ENCODE measurements at regions not wholly inside any gene's neighbourhood (a gene's known extent, or its start where the extent isn't known, plus 50 kb on each side); places are given as distances from the start of the nearest gene placed in this dataset.

- H3K27me3 ChIP-seq (ENCODE audit: insufficient read depth, low read length) = peaks cover 7% of the 10 kb centered on the region
- H3K36me3 ChIP-seq (ENCODE audit: insufficient read depth, low read length) = no peaks in the 10 kb centered on the region
- no peaks in the 10 kb centered on the region for H3K9me3 ChIP-seq (ENCODE audit: low read depth, low read length)
- H3K27ac ChIP-seq (ENCODE audit: low read depth, low read length) = no peak overlapping the region
- DNase-seq (ENCODE audit: insufficient read length, low spot score, missing footprints) = no peak
- no peaks in the 10 kb centered on the region for H3K79me2 ChIP-seq (ENCODE audit: insufficient read depth, low read length)
- H3K4me2 ChIP-seq (ENCODE audit: insufficient read depth, low read length) = no peak overlapping the region
- H3K4me3 ChIP-seq (ENCODE audit: insufficient read depth, low read length) = no peak overlapping the region
- no peaks in the 10 kb centered on the region for H4K20me1 ChIP-seq (ENCODE audit: insufficient read depth, low read length)
- no peak overlapping the region for H2AFZ ChIP-seq (ENCODE audit: low read length)
- H3K4me1 ChIP-seq (ENCODE audit: insufficient read depth, low read length) = peaks cover 19% of the 10 kb centered on the region
- no peak for TF ChIP-seq CTCF (IDR thresholded peaks at IDR 0.05; ENCODE audit: extremely low read depth, low read depth, low read length)
These were observed 109.0 kb downstream of the ETS2 start for GRCh38 chr21:38914528-38915293.

GRCh38 chr21:38913893-38914527 lies 108.3 kb downstream of the ETS2 start:
- TF ChIP-seq CTCF (IDR thresholded peaks at IDR 0.05; ENCODE audit: extremely low read depth, low read depth, low read length) = no peak

GRCh38 chr21:38913120-38913892 lies 107.6 kb downstream of the ETS2 start:
- no peaks in the 10 kb centered on the region for H3K79me2 ChIP-seq (ENCODE audit: insufficient read depth, low read length)
- H3K4me2 ChIP-seq (ENCODE audit: insufficient read depth, low read length) = peak overlapping the region; percentile 69
- H2AFZ ChIP-seq (ENCODE audit: low read length) = peak overlapping the region; percentile 40
- peaks cover 6% of the 10 kb centered on the region for H3K27me3 ChIP-seq (ENCODE audit: insufficient read depth, low read length)
- peaks cover 19% of the 10 kb centered on the region for H3K4me1 ChIP-seq (ENCODE audit: insufficient read depth, low read length)
- no peaks in the 10 kb centered on the region for H3K9me3 ChIP-seq (ENCODE audit: low read depth, low read length)
- H3K27ac ChIP-seq (ENCODE audit: low read depth, low read length) = no peak overlapping the region
- no peaks in the 10 kb centered on the region for H3K36me3 ChIP-seq (ENCODE audit: insufficient read depth, low read length)
- DNase-seq (ENCODE audit: insufficient read length, low spot score, missing footprints) = peak; percentile 81
- TF ChIP-seq CTCF (IDR thresholded peaks at IDR 0.05; ENCODE audit: extremely low read depth, low read depth, low read length) = no peak
- H3K4me3 ChIP-seq (ENCODE audit: insufficient read depth, low read length) = peak overlapping the region; percentile 54
- H4K20me1 ChIP-seq (ENCODE audit: insufficient read depth, low read length) = no peaks in the 10 kb centered on the region

More at GRCh38 chr21:38913893-38914527, 108.3 kb downstream of the ETS2 start:
- no peaks in the 10 kb centered on the region for H3K36me3 ChIP-seq (ENCODE audit: insufficient read depth, low read length)
- peaks cover 19% of the 10 kb centered on the region for H3K4me1 ChIP-seq (ENCODE audit: insufficient read depth, low read length)
- no peak overlapping the region for H3K4me3 ChIP-seq (ENCODE audit: insufficient read depth, low read length)
- no peak overlapping the region for H3K27ac ChIP-seq (ENCODE audit: low read depth, low read length)
- no peak for DNase-seq (ENCODE audit: insufficient read length, low spot score, missing footprints)
- peaks cover 7% of the 10 kb centered on the region for H3K27me3 ChIP-seq (ENCODE audit: insufficient read depth, low read length)
- no peaks in the 10 kb centered on the region for H4K20me1 ChIP-seq (ENCODE audit: insufficient read depth, low read length)
- H2AFZ ChIP-seq (ENCODE audit: low read length) = no peak overlapping the region
- H3K9me3 ChIP-seq (ENCODE audit: low read depth, low read length) = no peaks in the 10 kb centered on the region
- H3K4me2 ChIP-seq (ENCODE audit: insufficient read depth, low read length) = peak overlapping the region; percentile 69
- H3K79me2 ChIP-seq (ENCODE audit: insufficient read depth, low read length) = no peaks in the 10 kb centered on the region

- DNase-seq (ENCODE audit: insufficient read length, low spot score, missing footprints) = no peak
- no peak for TF ChIP-seq CTCF (IDR thresholded peaks at IDR 0.05; ENCODE audit: extremely low read depth, low read depth, low read length)
- H3K4me2 ChIP-seq (ENCODE audit: insufficient read depth, low read length) = peak overlapping the region; percentile 69
- no peak overlapping the region for H3K4me3 ChIP-seq (ENCODE audit: insufficient read depth, low read length)
- no peaks in the 10 kb centered on the region for H3K36me3 ChIP-seq (ENCODE audit: insufficient read depth, low read length)
- no peaks in the 10 kb centered on the region for H3K79me2 ChIP-seq (ENCODE audit: insufficient read depth, low read length)
- no peak overlapping the region for H3K27ac ChIP-seq (ENCODE audit: low read depth, low read length)
- H3K27me3 ChIP-seq (ENCODE audit: insufficient read depth, low read length) = peaks cover 5% of the 10 kb centered on the region
- peaks cover 19% of the 10 kb centered on the region for H3K4me1 ChIP-seq (ENCODE audit: insufficient read depth, low read length)
- no peaks in the 10 kb centered on the region for H4K20me1 ChIP-seq (ENCODE audit: insufficient read depth, low read length)
- no peaks in the 10 kb centered on the region for H3K9me3 ChIP-seq (ENCODE audit: low read depth, low read length)
- peak overlapping the region; percentile 40 for H2AFZ ChIP-seq (ENCODE audit: low read length)
These were observed 107.0 kb downstream of the ETS2 start for GRCh38 chr21:38912789-38913119.
